Tongue (tissue), 1 donor: ENCODE measurements at regions not wholly inside any gene's neighbourhood (a gene's known extent, or its start where the extent isn't known, plus 50 kb on each side); places are given as distances from the start of the nearest gene placed in this dataset.

ENCODE experiments used
- DNase-seq: peaks from one replicate; pipeline ENCODE4 v3.0.0-alpha.2; 2015

GRCh38 chr5:89457411-89458331 is 574.7 kb upstream of the MEF2C start:
- DNase-seq, result peak; percentile 89

- DNase-seq, result no peak
Measured at GRCh38 chr5:89452081-89452480, 569.1 kb upstream of the MEF2C start.

- no peak for DNase-seq
Measured at GRCh38 chr5:89451263-89451662, 568.3 kb upstream of the MEF2C start.

GRCh38 chr5:89450149-89450538 is 567.2 kb upstream of the MEF2C start:
- no peak for DNase-seq

DNA sequence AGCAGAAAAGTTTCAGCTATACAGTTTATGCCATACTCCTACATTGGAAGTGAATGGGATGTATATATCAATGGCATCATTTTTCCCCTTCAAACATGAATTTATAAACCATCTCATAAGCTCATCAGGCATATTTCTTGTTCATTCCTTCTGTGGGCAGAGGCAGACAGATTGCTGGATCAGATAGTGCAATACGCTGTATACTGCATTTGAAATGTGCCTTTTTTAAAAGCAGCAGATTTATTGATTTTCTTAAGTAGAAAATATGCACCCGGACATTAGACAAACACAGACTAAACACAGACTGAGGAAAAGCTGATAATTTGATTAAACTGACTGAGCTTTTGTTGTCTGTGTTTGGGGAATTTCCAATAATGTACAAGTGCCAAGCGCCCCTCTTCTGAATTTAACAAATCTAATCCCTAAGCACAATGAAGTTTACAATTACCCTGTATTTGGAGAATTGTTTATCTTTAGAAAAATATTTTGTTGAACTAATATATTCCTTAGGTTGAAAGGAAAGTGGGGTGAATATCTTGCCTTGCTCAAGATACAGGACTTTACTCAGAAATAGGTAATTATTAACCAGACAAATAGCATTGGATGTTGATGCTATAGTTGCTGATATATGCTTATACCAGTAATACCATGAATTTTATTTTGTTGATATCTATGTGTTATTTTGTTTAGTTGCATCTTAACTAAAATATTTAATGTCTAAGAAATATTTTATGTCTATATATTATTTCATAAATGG is 566.6 kb upstream of the MEF2C start:
- DNase-seq, result no peak

DNA sequence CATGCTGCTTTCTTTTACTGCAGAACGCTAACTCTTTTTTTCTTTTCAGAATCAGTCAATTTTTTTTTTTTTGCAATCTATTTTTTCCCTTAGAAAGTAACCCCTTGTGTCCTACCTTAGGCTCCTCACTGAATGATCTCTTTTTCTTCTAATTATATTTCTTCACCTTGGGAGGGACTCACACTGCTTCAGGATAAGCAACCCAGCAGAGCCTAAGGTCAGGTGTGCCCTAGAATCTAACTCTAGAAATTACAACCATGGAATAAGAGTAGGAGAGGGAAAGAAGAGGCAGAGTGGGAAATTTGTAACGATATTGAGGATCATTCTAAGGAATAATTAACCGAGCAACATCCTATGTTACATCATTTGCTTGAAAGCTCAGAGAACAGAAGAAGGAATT is 564.0 kb upstream of the MEF2C start:
- DNase-seq, result no peak

DNA sequence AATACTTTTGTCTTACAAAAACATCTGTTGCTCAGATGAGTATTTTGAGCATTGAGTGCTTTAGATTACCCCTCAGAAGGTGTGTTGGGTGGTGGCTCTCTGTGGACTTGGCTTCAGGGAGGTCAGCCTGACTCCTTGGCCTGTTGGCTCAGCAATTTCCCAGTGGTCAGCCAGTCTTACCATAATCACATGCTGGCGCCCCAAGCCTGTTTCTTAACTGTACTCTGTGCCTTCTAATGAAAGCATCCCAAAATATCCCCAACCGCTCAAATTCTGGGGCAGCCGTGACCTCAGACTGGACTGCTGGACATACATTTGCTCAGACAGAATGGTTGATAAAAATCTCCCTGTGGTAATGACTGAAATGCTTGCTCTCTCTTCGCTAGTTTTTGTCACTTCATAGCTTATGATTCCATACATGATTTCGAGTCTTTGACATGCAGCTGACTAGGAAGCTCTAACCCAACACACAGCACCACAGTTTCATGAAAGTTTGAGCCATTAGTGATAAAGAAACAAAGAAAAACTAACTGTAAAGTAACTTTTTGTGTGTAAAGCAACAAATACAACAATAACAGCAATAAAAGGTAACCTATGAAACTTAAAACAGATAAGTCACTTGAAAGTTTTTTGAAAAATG is 562.2 kb upstream of the MEF2C start:
- DNase-seq, result no peak

GRCh38 chr5:89444088-89444487 is 561.1 kb upstream of the MEF2C start:
- DNase-seq, result no peak

GRCh38 chr5:89443508-89443907 is 560.5 kb upstream of the MEF2C start:
- DNase-seq, result peak; percentile 28

DNA sequence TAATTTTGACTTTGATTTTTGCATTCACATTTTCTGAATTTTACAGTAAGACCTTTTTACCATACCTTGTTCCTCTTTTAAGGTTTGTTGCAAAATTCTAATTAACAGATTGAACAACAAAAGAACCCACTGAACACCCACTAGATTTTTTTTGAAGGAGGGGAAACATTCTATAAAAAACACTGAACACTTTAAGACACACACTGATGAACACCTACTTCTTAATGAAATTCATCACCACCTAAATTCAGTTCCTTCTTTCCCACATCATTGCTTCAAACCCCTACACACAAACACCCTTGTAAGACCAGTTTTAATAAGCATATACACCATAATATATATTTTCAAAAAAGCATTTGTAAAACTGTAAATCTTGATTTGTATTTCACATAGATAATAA is 559.0 kb upstream of the MEF2C start:
- DNase-seq, result no peak

DNA sequence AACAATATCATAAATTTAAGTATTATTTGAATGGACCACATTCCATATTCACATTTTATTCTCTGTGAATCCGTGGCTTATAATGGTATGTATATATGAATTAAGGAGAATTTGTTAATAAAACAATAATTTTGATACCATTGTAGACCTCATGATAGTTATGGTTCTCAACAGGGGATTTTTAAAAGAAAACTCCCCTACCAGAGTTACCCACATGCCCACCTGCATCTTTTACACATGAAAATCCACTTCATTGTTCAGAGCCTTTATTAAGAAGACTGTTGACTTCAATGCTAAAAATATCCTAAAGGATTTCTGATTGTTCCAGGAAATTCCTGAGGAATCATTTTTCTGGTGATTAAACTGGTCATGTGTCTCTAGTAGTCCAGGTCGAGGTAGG is 557.7 kb upstream of the MEF2C start:
- no peak for DNase-seq

DNA sequence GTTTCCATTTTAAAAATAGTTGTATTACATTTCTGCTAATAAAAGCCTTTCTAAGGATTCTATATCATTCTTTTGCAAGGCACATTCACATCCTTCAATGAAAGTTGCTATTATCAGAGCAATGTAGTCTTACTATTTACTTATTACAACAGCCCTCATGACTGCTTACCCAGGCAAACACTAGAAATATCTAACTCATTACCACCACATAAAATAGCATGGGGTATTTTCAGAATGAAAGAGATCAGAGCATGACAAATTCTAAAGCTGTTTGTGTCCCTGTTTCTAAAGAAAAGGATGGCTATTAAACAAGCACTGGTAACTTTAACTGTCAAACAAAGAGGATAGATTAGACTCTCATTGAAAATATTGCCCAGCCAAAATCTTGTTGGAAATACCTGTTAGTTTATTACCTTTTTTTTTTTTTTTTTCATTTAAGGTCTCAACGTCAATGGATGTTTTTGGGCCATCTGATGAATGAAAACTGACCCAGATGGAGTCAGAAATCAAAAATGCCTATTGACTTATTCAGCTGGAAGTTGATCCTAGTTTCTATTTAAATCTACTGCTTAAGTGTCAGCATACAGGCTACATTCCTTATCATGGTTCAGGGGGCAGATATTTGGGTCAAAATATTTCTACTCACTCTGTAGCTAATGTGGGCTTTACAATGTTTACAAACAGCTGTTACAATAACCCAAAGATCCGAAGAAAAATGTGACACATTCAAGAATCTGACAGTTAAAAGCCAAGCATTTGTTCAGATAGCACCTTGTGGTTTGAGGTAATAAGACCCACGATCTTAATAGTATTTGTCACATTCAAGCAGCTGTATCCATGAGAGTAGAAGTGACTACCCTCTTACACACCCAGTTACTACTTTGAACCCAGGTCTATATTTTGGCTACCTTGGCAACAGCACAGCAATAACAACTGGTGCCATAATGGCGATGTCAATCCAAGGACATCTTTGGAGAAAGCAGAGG is 554.8 kb upstream of the MEF2C start:
- DNase-seq, result peak; percentile 73

DNA sequence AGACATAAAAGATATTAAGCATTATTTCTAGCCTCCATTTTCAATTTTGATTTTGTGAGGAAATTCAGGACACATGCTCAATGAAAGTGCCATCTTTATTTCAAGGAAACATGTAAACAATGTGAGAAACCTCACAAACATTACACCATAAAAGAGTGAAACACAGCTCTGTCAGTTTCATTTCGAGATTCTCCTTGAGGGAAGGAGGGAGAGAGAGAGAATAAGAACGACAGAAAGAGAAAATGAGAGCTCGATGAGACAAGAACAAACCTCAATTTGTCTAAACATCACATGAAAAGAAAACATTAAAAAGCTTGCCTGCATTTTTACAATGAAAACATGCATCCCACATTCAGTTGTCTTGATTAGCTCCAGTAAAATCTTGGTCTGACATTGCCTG is 553.5 kb upstream of the MEF2C start:
- no peak for DNase-seq

GRCh38 chr5:89435347-89435746 is 552.4 kb upstream of the MEF2C start:
- DNase-seq, result no peak

DNA sequence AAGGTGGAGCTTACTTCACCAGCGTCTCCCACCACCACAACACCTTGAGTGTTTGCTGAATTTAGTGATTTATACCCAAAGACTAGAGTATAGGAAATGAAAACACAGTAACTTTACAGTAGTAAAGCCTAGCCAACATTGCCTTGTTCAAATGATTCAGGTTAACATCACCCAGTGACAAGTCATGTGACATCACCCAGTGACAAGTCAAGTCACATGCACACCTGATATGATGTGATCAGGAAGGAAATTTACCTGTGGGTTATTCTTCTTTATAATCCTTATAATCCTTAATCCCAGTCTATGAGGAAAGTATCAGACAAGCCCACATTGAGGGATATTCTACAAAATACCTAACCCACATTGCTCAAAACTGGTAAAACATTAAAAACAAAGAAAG is 545.6 kb upstream of the MEF2C start:
- DNase-seq, result no peak

GRCh38 chr5:89425062-89425461 is 542.1 kb upstream of the MEF2C start:
- no peak for DNase-seq

DNA sequence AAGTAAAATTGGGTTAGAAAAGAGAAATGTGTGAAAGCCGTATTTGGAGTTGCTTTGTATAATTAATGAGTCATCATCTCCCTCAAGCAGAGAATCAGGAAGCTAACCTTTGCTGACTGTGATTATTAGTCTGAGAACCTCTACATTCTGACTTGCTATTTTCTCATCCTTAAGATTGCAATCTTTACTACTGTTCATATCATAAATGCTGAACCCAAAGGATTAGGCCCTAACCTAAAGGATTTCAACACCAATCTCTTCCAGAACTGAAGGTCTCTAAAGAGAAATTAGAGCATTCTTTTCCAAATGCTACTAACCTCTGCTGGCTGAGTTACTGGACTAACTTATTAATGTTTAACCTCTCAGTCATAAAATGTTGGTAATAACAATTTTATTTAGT is 538.1 kb upstream of the MEF2C start:
- no peak for DNase-seq

- DNase-seq, result no peak
Measured at GRCh38 chr5:89418407-89419085, 535.6 kb upstream of the MEF2C start.

GRCh38 chr5:89417990-89418389 is 535.0 kb upstream of the MEF2C start:
- no peak for DNase-seq

DNA sequence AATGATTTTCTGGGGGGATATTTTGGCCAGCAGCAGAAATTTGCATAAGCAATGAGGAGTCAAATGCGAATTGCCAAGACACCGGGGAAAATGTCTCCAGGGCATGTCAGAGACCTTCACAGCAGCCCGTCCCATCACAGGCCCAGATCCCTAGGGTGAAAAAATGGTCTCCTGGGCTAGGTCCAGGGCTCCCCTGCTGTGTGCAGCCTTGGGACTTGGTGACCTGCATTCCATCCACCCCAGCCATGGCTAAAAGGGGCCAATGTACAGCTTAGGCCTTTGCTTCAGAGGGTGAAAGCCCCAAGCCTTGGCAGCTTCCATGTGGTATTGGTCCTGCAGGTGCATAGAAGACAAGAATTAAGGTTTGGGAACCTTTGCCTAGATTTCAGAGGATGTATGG is 534.5 kb upstream of the MEF2C start:
- DNase-seq, result no peak

DNA sequence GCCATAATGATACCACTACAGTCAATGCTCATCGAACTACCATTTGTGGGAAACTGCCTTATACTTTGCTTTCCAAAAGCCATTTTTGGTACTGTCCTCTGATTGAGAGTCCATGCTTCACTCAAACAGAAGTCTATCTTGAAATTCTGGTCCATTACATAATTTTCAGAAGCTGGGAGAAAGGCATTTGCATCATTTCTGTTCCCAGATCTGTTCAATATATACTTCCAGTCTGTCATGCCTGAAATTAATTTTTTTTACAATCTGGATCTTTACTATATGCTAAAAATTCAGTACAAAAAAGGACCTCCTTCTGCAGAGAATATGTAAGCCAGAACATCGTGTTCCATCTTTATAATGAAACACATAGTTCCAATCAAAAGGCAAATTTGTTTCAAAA is 528.9 kb upstream of the MEF2C start:
- no peak for DNase-seq
